ENCODE measurements at regions not wholly inside any gene's neighbourhood (a gene's known extent, or its start where the extent isn't known, plus 50 kb on each side); places are given as distances from the start of the nearest gene placed in this dataset.

DNA sequence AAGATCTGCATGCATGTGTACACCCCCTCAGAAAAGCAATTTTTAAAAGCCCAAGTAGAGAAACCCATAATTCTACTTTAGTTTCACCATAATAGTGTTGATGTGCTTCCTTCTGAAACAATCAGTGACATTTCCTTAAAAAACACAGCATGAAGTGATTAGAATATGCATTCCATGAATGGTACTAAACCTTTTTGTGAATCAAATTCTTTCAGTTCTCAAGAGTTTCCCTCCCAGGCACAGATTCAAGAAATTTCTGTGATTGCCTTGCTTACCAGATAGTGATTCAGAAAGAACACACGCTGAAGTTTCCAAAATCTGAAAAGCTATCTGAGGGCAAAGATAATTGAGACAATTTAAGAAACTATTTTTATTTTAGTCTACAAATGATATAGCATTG lies 136.4 kb upstream of the ADGRL2 start:
- Histone ChIP-seq H3K36me3 (ENCODE audit: control insufficient read depth in 4 of 4, insufficient read depth in 3 of 4, low read depth in 1 of 4, low read length in 3 of 4) (no peaks in the 10 kb centered on the region), H3K4me1 (ENCODE audit: control insufficient read depth in 4 of 4, insufficient read depth in 4 of 4, low read length in 3 of 4) (no peaks in the 10 kb centered on the region), H3K9ac (ENCODE audit: low read depth in 1 of 2, low read length in 2 of 2) (no peak overlapping the region), H3K27ac (ENCODE audit: low read depth in 1 of 2, low read length in 2 of 2) (no peak overlapping the region), H3K27me3 (ENCODE audit: control insufficient read depth in 4 of 4, insufficient read depth in 4 of 4, low read length in 3 of 4) (no peaks in the 10 kb centered on the region), H3K9me3 (ENCODE audit: control insufficient read depth in 4 of 4, low read length in 3 of 4) (no peaks in the 10 kb centered on the region), H3K4me3 (ENCODE audit: low read depth in 1 of 3, low read length in 3 of 3) (no peak overlapping the region)
- no peak for TF ChIP-seq NR2F2 (IDR thresholded peaks at IDR 0.05)
- no peak for TF ChIP-seq SP1 (IDR thresholded peaks at IDR 0.05)
- TF ChIP-seq GABPA (IDR thresholded peaks at IDR 0.05 in 1 of 2, conservative IDR thresholded peaks at IDR 0.05 in 1 of 2): no peak
- TF ChIP-seq MAX (IDR thresholded peaks at IDR 0.05): no peak
- no peak for TF ChIP-seq TAF1 (conservative IDR thresholded peaks at IDR 0.05)
- no peak for TF ChIP-seq HNF4A (conservative IDR thresholded peaks at IDR 0.05)
- TF ChIP-seq REST (IDR thresholded peaks at IDR 0.05): no peak
- TF ChIP-seq YY1 (IDR thresholded peaks at IDR 0.05): no peak
- no peak for TF ChIP-seq RAD21 (IDR thresholded peaks at IDR 0.05)
- TF ChIP-seq RXRA (IDR thresholded peaks at IDR 0.05): no peak
- TF ChIP-seq, protein P1, sequence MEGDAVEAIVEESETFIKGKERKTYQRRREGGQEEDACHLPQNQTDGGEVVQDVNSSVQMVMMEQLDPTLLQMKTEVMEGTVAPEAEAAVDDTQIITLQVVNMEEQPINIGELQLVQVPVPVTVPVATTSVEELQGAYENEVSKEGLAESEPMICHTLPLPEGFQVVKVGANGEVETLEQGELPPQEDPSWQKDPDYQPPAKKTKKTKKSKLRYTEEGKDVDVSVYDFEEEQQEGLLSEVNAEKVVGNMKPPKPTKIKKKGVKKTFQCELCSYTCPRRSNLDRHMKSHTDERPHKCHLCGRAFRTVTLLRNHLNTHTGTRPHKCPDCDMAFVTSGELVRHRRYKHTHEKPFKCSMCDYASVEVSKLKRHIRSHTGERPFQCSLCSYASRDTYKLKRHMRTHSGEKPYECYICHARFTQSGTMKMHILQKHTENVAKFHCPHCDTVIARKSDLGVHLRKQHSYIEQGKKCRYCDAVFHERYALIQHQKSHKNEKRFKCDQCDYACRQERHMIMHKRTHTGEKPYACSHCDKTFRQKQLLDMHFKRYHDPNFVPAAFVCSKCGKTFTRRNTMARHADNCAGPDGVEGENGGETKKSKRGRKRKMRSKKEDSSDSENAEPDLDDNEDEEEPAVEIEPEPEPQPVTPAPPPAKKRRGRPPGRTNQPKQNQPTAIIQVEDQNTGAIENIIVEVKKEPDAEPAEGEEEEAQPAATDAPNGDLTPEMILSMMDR (IDR thresholded peaks at IDR 0.05; ENCODE audit: low read depth, low read length, missing input control): no peak
- 54% methylated on average over 1 of the region's 1 CpG for WGBS
- no peak for DNase-seq (ENCODE audit: low spot score)

GRCh38 chr1:81662913-81663526 lies 137.7 kb upstream of the ADGRL2 start:
- H3K36me3 ChIP-seq (ENCODE audit: control insufficient read depth in 4 of 4, insufficient read depth in 3 of 4, low read depth in 1 of 4, low read length in 3 of 4): no peaks in the 10 kb centered on the region
- H3K9me3 ChIP-seq (ENCODE audit: control insufficient read depth in 4 of 4, low read length in 3 of 4): no peaks in the 10 kb centered on the region
- TF ChIP-seq GABPA (IDR thresholded peaks at IDR 0.05 in 1 of 2, conservative IDR thresholded peaks at IDR 0.05 in 1 of 2): no peak
- no peak overlapping the region for H3K27ac ChIP-seq (ENCODE audit: low read depth in 1 of 2, low read length in 2 of 2)
- 82% methylated on average over 8 of the region's 8 CpGs for WGBS
- no peak for DNase-seq (ENCODE audit: low spot score)
- H3K27me3 ChIP-seq (ENCODE audit: control insufficient read depth in 4 of 4, insufficient read depth in 4 of 4, low read length in 3 of 4): no peaks in the 10 kb centered on the region
- H3K4me3 ChIP-seq (ENCODE audit: low read depth in 1 of 3, low read length in 3 of 3): no peak overlapping the region
- no peaks in the 10 kb centered on the region for H3K4me1 ChIP-seq (ENCODE audit: control insufficient read depth in 4 of 4, insufficient read depth in 4 of 4, low read length in 3 of 4)
- no peak overlapping the region for H3K9ac ChIP-seq (ENCODE audit: low read depth in 1 of 2, low read length in 2 of 2)

GRCh38 chr1:81660286-81660685 lies 140.4 kb upstream of the ADGRL2 start:
- H3K27me3 ChIP-seq (ENCODE audit: control insufficient read depth in 4 of 4, insufficient read depth in 4 of 4, low read length in 3 of 4): no peaks in the 10 kb centered on the region
- H3K9me3 ChIP-seq (ENCODE audit: control insufficient read depth in 4 of 4, low read length in 3 of 4): no peaks in the 10 kb centered on the region
- no peaks in the 10 kb centered on the region for H3K4me1 ChIP-seq (ENCODE audit: control insufficient read depth in 4 of 4, insufficient read depth in 4 of 4, low read length in 3 of 4)
- H3K4me3 ChIP-seq (ENCODE audit: low read depth in 1 of 3, low read length in 3 of 3): no peak overlapping the region
- TF ChIP-seq JUND (IDR thresholded peaks at IDR 0.05) (no peak), NR2F2 (IDR thresholded peaks at IDR 0.05) (no peak), FOXA1 (IDR thresholded peaks at IDR 0.05) (no peak), SP1 (IDR thresholded peaks at IDR 0.05) (no peak), TAF1 (conservative IDR thresholded peaks at IDR 0.05) (no peak), RAD21 (IDR thresholded peaks at IDR 0.05) (no peak), REST (IDR thresholded peaks at IDR 0.05) (no peak), FOXA2 (IDR thresholded peaks at IDR 0.05) (no peak), HNF4G (IDR thresholded peaks at IDR 0.05) (no peak), GABPA (IDR thresholded peaks at IDR 0.05 in 1 of 2, conservative IDR thresholded peaks at IDR 0.05 in 1 of 2) (no peak), HNF4A (conservative IDR thresholded peaks at IDR 0.05) (no peak)
- no peak overlapping the region for H3K27ac ChIP-seq (ENCODE audit: low read depth in 1 of 2, low read length in 2 of 2)
- no peak for DNase-seq (ENCODE audit: low spot score)
- H3K36me3 ChIP-seq (ENCODE audit: control insufficient read depth in 4 of 4, insufficient read depth in 3 of 4, low read depth in 1 of 4, low read length in 3 of 4): no peaks in the 10 kb centered on the region
- no peak overlapping the region for H3K9ac ChIP-seq (ENCODE audit: low read depth in 1 of 2, low read length in 2 of 2)

Data from liver (tissue), 8 donors.